ENCODE measurements at regions not wholly inside any gene's neighbourhood (a gene's known extent, or its start where the extent isn't known, plus 50 kb on each side); places are given as distances from the start of the nearest gene placed in this dataset.

GRCh38 chrX:8105531-8105930 lies 65.5 kb downstream of the VCX2 start:
- H3K36me3 ChIP-seq (ENCODE audit: insufficient read depth, low read length), result no peaks in the 10 kb centered on the region
- no peaks in the 10 kb centered on the region for H3K27me3 ChIP-seq (ENCODE audit: insufficient read depth, low read length)
- no peak overlapping the region for H3K4me3 ChIP-seq (ENCODE audit: low read depth, low read length)
- H3K4me1 ChIP-seq (ENCODE audit: control insufficient read depth, insufficient read depth, low read length, unreplicated experiment), result no peaks in the 10 kb centered on the region
- no peak overlapping the region for H3K27ac ChIP-seq (ENCODE audit: low read depth, low read length)
- H3K79me2 ChIP-seq (ENCODE audit: control insufficient read depth, insufficient read depth, low read length, unreplicated experiment), result no peaks in the 10 kb centered on the region
- no peak overlapping the region for H2AFZ ChIP-seq (ENCODE audit: low read length, unreplicated experiment)

- H2AFZ ChIP-seq (ENCODE audit: low read length, unreplicated experiment), result no peak overlapping the region
- no peaks in the 10 kb centered on the region for H3K27me3 ChIP-seq (ENCODE audit: insufficient read depth, low read length)
- no peaks in the 10 kb centered on the region for H3K79me2 ChIP-seq (ENCODE audit: control insufficient read depth, insufficient read depth, low read length, unreplicated experiment)
- H3K4me1 ChIP-seq (ENCODE audit: control insufficient read depth, insufficient read depth, low read length, unreplicated experiment), result no peaks in the 10 kb centered on the region
- no peak overlapping the region for H3K4me3 ChIP-seq (ENCODE audit: low read depth, low read length)
- H3K36me3 ChIP-seq (ENCODE audit: insufficient read depth, low read length), result no peaks in the 10 kb centered on the region
- H3K27ac ChIP-seq (ENCODE audit: low read depth, low read length), result no peak overlapping the region
These were observed 67.4 kb downstream of the VCX2 start for GRCh38 chrX:8103655-8104054.

GRCh38 chrX:8091510-8091909 lies 79.6 kb downstream of the VCX2 start:
- no peaks in the 10 kb centered on the region for H3K79me2 ChIP-seq (ENCODE audit: control insufficient read depth, insufficient read depth, low read length, unreplicated experiment)
- no peak overlapping the region for H3K4me3 ChIP-seq (ENCODE audit: low read depth, low read length)
- H3K27me3 ChIP-seq (ENCODE audit: insufficient read depth, low read length), result no peaks in the 10 kb centered on the region
- H3K4me1 ChIP-seq (ENCODE audit: control insufficient read depth, insufficient read depth, low read length, unreplicated experiment), result no peaks in the 10 kb centered on the region
- H3K27ac ChIP-seq (ENCODE audit: low read depth, low read length), result no peak overlapping the region
- no peak overlapping the region for H2AFZ ChIP-seq (ENCODE audit: low read length, unreplicated experiment)
- no peaks in the 10 kb centered on the region for H3K36me3 ChIP-seq (ENCODE audit: insufficient read depth, low read length)

DNA sequence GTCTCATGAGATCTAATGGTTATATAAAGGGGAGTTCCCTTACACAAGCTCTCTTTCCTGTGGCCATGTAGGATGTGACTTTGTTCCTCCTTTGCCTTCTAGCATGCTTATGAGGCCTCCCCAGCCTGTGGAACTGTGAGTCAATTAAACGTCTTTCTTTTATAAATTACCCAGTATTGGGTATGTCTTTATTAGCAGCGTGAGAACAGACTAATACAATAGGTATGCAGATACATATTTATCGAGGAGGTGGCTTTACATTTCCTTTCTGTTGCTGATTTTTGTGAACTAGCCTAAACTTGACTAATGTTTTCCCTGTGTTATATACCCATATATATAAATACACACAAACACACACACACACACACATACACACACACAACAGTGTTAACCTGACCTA lies 80.2 kb downstream of the VCX2 start:
- H2AFZ ChIP-seq (ENCODE audit: low read length, unreplicated experiment), result no peak overlapping the region
- no peaks in the 10 kb centered on the region for H3K36me3 ChIP-seq (ENCODE audit: insufficient read depth, low read length)
- H3K27ac ChIP-seq (ENCODE audit: low read depth, low read length), result no peak overlapping the region
- H3K4me3 ChIP-seq (ENCODE audit: low read depth, low read length), result no peak overlapping the region
- H3K27me3 ChIP-seq (ENCODE audit: insufficient read depth, low read length), result no peaks in the 10 kb centered on the region
- H3K4me1 ChIP-seq (ENCODE audit: control insufficient read depth, insufficient read depth, low read length, unreplicated experiment), result no peaks in the 10 kb centered on the region
- H3K79me2 ChIP-seq (ENCODE audit: control insufficient read depth, insufficient read depth, low read length, unreplicated experiment), result no peaks in the 10 kb centered on the region

GRCh38 chrX:8090482-8090881 lies 80.6 kb downstream of the VCX2 start:
- Histone ChIP-seq H3K27ac (ENCODE audit: low read depth, low read length) (no peak overlapping the region), H2AFZ (ENCODE audit: low read length, unreplicated experiment) (no peak overlapping the region), H3K36me3 (ENCODE audit: insufficient read depth, low read length) (no peaks in the 10 kb centered on the region), H3K27me3 (ENCODE audit: insufficient read depth, low read length) (no peaks in the 10 kb centered on the region), H3K4me1 (ENCODE audit: control insufficient read depth, insufficient read depth, low read length, unreplicated experiment) (no peaks in the 10 kb centered on the region), H3K4me3 (ENCODE audit: low read depth, low read length) (no peak overlapping the region), H3K79me2 (ENCODE audit: control insufficient read depth, insufficient read depth, low read length, unreplicated experiment) (no peaks in the 10 kb centered on the region)

DNA sequence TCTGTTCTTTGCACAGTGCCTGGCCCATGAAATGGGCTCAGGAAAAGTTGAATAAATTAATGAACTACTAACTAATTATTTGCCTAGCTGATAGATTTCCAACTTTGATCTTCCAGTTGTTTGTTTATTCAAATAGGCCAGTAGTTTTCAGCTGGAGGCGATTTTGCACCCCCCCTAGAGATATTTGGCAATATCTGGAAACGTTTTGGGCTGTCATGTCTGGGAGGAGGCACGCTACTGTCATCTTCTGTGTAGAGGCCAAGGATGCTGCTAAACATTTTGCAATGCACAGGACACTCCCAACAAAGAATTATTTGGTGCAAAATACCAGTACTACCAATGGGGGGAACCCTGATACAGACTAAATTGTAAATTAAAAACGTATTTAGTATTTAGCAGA lies 81.9 kb downstream of the VCX2 start:
- Histone ChIP-seq H3K4me1 (ENCODE audit: control insufficient read depth, insufficient read depth, low read length, unreplicated experiment) (peaks cover 4% of the 10 kb centered on the region), H3K4me3 (ENCODE audit: low read depth, low read length) (no peak overlapping the region), H3K79me2 (ENCODE audit: control insufficient read depth, insufficient read depth, low read length, unreplicated experiment) (no peaks in the 10 kb centered on the region), H2AFZ (ENCODE audit: low read length, unreplicated experiment) (no peak overlapping the region), H3K36me3 (ENCODE audit: insufficient read depth, low read length) (no peaks in the 10 kb centered on the region), H3K27me3 (ENCODE audit: insufficient read depth, low read length) (no peaks in the 10 kb centered on the region), H3K27ac (ENCODE audit: low read depth, low read length) (no peak overlapping the region)

DNA sequence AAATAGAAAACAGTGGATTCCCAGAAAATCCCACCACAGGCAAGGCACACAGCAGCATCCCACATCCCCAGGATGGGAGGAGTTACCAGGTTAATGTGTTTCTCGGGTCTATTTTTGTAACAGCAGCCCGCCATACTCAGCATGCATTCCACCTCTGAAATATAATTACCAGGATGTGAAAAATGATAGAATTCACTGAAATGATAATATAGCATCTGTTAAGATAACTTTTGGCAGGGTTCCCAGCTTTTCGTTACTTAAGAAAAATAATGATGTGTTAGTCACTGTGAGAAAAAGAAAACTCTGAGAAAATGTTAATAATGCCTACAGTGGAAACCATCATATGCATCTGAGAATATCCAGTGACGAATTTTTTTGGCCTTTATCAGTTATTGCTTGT lies 87.1 kb downstream of the VCX2 start:
- Histone ChIP-seq H3K27ac (ENCODE audit: low read depth, low read length) (no peak overlapping the region), H3K4me3 (ENCODE audit: low read depth, low read length) (peak overlapping the region; percentile 43; the same call in 1 of the 2 replicates), H2AFZ (ENCODE audit: low read length, unreplicated experiment) (no peak overlapping the region), H3K27me3 (ENCODE audit: insufficient read depth, low read length) (no peaks in the 10 kb centered on the region), H3K36me3 (ENCODE audit: insufficient read depth, low read length) (no peaks in the 10 kb centered on the region), H3K79me2 (ENCODE audit: control insufficient read depth, insufficient read depth, low read length, unreplicated experiment) (no peaks in the 10 kb centered on the region), H3K4me1 (ENCODE audit: control insufficient read depth, insufficient read depth, low read length, unreplicated experiment) (peaks cover 13% of the 10 kb centered on the region)

GRCh38 chrX:8083286-8083685 lies 87.8 kb downstream of the VCX2 start:
- peaks cover 13% of the 10 kb centered on the region for H3K4me1 ChIP-seq (ENCODE audit: control insufficient read depth, insufficient read depth, low read length, unreplicated experiment)
- H3K4me3 ChIP-seq (ENCODE audit: low read depth, low read length), result no peak overlapping the region
- no peaks in the 10 kb centered on the region for H3K27me3 ChIP-seq (ENCODE audit: insufficient read depth, low read length)
- no peaks in the 10 kb centered on the region for H3K79me2 ChIP-seq (ENCODE audit: control insufficient read depth, insufficient read depth, low read length, unreplicated experiment)
- no peak overlapping the region for H2AFZ ChIP-seq (ENCODE audit: low read length, unreplicated experiment)
- no peak overlapping the region for H3K27ac ChIP-seq (ENCODE audit: low read depth, low read length)
- no peaks in the 10 kb centered on the region for H3K36me3 ChIP-seq (ENCODE audit: insufficient read depth, low read length)

DNA sequence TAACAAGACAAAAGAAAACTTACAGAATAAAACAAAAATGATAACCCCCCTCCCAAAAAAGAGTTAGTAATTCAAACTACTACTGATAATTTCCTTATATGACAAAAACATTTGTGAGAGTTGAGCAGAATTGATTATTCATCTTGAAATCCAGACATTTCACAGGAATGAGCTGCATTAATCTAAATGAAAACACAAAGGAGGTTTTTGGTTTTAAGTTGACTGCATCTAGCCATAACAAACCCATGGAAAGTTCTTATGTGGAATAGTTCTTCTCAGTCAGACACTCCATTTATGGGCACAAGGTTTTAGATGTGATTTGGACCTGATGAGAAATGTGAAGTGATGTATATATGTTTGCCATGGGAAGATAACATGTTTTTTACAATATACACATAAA lies 95.4 kb downstream of the VCX2 start:
- Histone ChIP-seq H3K27ac (ENCODE audit: low read depth, low read length) (no peak overlapping the region), H3K27me3 (ENCODE audit: insufficient read depth, low read length) (no peaks in the 10 kb centered on the region), H3K4me3 (ENCODE audit: low read depth, low read length) (no peak overlapping the region), H3K4me1 (ENCODE audit: control insufficient read depth, insufficient read depth, low read length, unreplicated experiment) (no peaks in the 10 kb centered on the region), H2AFZ (ENCODE audit: low read length, unreplicated experiment) (no peak overlapping the region), H3K79me2 (ENCODE audit: control insufficient read depth, insufficient read depth, low read length, unreplicated experiment) (no peaks in the 10 kb centered on the region), H3K36me3 (ENCODE audit: insufficient read depth, low read length) (no peaks in the 10 kb centered on the region)

GRCh38 chrX:8067754-8068462 lies 103.2 kb downstream of the VCX2 start:
- Histone ChIP-seq H3K4me3 (ENCODE audit: low read depth, low read length) (no peak overlapping the region), H3K27me3 (ENCODE audit: insufficient read depth, low read length) (no peaks in the 10 kb centered on the region), H3K27ac (ENCODE audit: low read depth, low read length) (no peak overlapping the region), H3K36me3 (ENCODE audit: insufficient read depth, low read length) (no peaks in the 10 kb centered on the region), H3K4me1 (ENCODE audit: control insufficient read depth, insufficient read depth, low read length, unreplicated experiment) (peaks cover 4% of the 10 kb centered on the region), H2AFZ (ENCODE audit: low read length, unreplicated experiment) (no peak overlapping the region), H3K79me2 (ENCODE audit: control insufficient read depth, insufficient read depth, low read length, unreplicated experiment) (no peaks in the 10 kb centered on the region)

- Histone ChIP-seq H3K79me2 (ENCODE audit: control insufficient read depth, insufficient read depth, low read length, unreplicated experiment) (no peaks in the 10 kb centered on the region), H3K36me3 (ENCODE audit: insufficient read depth, low read length) (no peaks in the 10 kb centered on the region), H2AFZ (ENCODE audit: low read length, unreplicated experiment) (no peak overlapping the region), H3K27me3 (ENCODE audit: insufficient read depth, low read length) (no peaks in the 10 kb centered on the region), H3K4me1 (ENCODE audit: control insufficient read depth, insufficient read depth, low read length, unreplicated experiment) (no peaks in the 10 kb centered on the region), H3K27ac (ENCODE audit: low read depth, low read length) (no peak overlapping the region), H3K4me3 (ENCODE audit: low read depth, low read length) (no peak overlapping the region)
These were observed 118.2 kb downstream of the VCX2 start for GRCh38 chrX:8052909-8053308.
